GM10266 (cell line): ENCODE measurements at regions not wholly inside any gene's neighbourhood (a gene's known extent, or its start where the extent isn't known, plus 50 kb on each side); places are given as distances from the start of the nearest gene placed in this dataset.

Source experiments
- DNase-seq: peaks from one replicate; pipeline ENCODE4 v3.0.0; 2012; ENCODE audit errors: extremely low spot score
- TF ChIP-seq, protein P1 (sequence below): IDR thresholded peaks from 2 replicates; pipeline ENCODE4 v1.5.1; 2012; ENCODE audit warnings: mild to moderate bottlenecking, low read depth; ENCODE audit not compliant: control insufficient read depth, insufficient read depth; ENCODE audit errors: missing control alignments

- TF ChIP-seq, protein P1, sequence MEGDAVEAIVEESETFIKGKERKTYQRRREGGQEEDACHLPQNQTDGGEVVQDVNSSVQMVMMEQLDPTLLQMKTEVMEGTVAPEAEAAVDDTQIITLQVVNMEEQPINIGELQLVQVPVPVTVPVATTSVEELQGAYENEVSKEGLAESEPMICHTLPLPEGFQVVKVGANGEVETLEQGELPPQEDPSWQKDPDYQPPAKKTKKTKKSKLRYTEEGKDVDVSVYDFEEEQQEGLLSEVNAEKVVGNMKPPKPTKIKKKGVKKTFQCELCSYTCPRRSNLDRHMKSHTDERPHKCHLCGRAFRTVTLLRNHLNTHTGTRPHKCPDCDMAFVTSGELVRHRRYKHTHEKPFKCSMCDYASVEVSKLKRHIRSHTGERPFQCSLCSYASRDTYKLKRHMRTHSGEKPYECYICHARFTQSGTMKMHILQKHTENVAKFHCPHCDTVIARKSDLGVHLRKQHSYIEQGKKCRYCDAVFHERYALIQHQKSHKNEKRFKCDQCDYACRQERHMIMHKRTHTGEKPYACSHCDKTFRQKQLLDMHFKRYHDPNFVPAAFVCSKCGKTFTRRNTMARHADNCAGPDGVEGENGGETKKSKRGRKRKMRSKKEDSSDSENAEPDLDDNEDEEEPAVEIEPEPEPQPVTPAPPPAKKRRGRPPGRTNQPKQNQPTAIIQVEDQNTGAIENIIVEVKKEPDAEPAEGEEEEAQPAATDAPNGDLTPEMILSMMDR: no peak
Measured at GRCh38 chr13:75161804-75162203, 320.2 kb downstream of the TBC1D4 start.

GRCh38 chr13:75160984-75161383 is 321.0 kb downstream of the TBC1D4 start:
- TF ChIP-seq, protein P1: no peak
- no peak for DNase-seq

More at GRCh38 chr13:75161804-75162203, 320.2 kb downstream of the TBC1D4 start:
- DNase-seq: no peak

GRCh38 chr13:75154331-75154730 is 327.6 kb downstream of the TBC1D4 start:
- TF ChIP-seq, protein P1: no peak
- no peak for DNase-seq

GRCh38 chr13:75153834-75154233 is 328.1 kb downstream of the TBC1D4 start:
- no peak for DNase-seq
- TF ChIP-seq, protein P1: no peak

DNA sequence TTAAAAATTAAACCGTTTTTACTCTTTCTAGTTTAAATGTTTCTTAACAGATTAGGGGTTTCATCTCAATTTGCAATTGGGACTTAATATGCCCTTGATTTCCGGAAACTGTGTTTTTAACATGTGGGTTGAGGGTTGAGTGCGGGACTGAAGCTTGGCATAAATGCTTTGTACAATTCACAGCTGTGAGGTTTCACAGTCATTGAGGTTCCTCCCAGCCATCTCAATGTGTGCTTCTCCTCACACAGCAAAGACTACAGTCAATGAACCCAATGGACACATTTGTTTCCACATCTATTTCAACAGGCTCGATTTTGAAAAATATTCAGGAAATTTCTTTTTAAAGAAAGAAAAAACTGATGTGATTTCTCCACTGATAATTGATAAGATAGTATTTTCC is 328.6 kb downstream of the TBC1D4 start:
- DNase-seq: no peak

GRCh38 chr13:75151081-75151643 is 330.8 kb downstream of the TBC1D4 start:
- TF ChIP-seq, protein P1: no peak
- DNase-seq: no peak

More for the DNA sequence above, 328.6 kb downstream of the TBC1D4 start:
- TF ChIP-seq, protein P1: no peak

- DNase-seq: no peak
- TF ChIP-seq, protein P1: no peak
Measured at GRCh38 chr13:75149776-75150175, 332.2 kb downstream of the TBC1D4 start.
